ENCODE measurements at regions not wholly inside any gene's neighbourhood (a gene's known extent, or its start where the extent isn't known, plus 50 kb on each side); places are given as distances from the start of the nearest gene placed in this dataset.
"Not testable (repeated sequence)": the region's sequence is repeated elsewhere in the genome, so short reads cannot be mapped to it uniquely, and the experiment has no call there.

- no peak for DNase-seq
Observed at GRCh38 chr7:24138343-24138742, 145.6 kb upstream of the NPY start.

GRCh38 chr7:24140001-24140400 is 144.0 kb upstream of the NPY start:
- no peak for DNase-seq

- DNase-seq, result no peak
Observed at GRCh38 chr7:24141874-24142509, 142.0 kb upstream of the NPY start.

- no peak for DNase-seq
Observed at GRCh38 chr7:24143547-24143946, 140.4 kb upstream of the NPY start.

GRCh38 chr7:24151944-24152343 is 132.0 kb upstream of the NPY start:
- no peak for DNase-seq

DNA sequence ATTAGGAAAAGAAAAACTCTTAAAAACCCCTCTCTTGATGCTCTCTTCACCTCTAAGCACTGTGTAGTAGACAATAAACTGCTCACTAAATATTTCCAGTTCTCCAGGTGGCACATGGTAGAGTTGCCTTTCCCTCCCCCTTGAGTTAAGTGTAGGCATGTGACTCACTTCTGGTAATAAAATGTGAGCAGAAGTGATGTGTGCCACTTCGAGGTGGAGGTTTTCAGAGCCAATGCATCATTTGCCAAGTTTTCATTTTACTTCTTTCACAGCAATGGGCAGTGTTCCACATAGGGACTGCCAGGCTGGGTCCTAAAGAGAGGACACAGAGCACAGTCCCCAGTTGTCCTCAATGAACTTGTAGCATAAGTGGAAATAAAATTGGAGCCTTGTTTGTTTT is 131.6 kb upstream of the NPY start:
- no peak for DNase-seq

GRCh38 chr7:24152877-24153472 is 131.0 kb upstream of the NPY start:
- DNase-seq, result no peak

- no peak for DNase-seq
Observed at GRCh38 chr7:24157666-24158065, 126.3 kb upstream of the NPY start.

DNA sequence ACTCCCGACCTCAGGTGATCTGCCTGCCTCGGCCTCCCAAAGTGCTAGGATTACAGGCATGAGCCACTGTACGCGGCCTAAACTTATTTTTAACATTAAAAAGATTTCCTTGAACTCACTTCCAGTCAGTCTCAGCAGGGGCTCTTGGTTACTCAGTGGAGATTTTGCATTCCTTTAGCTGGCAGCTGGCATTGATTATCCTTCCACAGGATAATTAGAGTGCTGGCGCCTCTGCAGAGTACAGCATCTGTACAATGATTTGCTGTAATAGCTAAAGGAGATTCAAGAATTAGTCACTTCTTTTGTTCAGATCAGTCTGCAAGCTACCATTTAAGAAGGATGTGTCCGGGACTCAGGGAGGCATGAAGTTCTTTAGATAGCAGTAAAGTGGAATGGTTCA is 125.0 kb upstream of the NPY start:
- DNase-seq, result no peak

DNA sequence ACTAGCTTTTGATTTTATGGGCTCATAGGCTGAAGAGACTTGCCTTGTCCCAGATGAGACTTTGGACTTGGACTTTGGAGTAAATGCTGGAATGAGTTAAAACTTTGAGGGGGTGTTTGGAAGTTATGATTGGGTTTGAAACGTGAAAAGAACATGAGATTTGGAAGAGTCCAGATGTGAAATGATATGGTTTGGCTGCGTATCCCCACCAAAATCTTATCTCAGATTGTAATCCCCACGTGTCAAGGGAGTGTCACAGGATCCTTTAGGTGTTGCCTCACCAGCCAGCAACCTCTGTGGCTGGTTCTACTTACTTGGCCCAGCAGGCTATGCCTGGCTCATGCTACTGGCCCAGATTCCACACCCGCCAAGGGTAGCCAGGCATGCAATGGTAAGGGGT is 119.6 kb upstream of the NPY start:
- DNase-seq, result no peak

GRCh38 chr7:24169077-24169624 is 114.8 kb upstream of the NPY start:
- no peak for DNase-seq

- not testable (repeated sequence) for DNase-seq
Observed at GRCh38 chr7:24171951-24172350, 112.0 kb upstream of the NPY start.

- no peak for DNase-seq
Observed at GRCh38 chr7:24172856-24173255, 111.1 kb upstream of the NPY start.

DNA sequence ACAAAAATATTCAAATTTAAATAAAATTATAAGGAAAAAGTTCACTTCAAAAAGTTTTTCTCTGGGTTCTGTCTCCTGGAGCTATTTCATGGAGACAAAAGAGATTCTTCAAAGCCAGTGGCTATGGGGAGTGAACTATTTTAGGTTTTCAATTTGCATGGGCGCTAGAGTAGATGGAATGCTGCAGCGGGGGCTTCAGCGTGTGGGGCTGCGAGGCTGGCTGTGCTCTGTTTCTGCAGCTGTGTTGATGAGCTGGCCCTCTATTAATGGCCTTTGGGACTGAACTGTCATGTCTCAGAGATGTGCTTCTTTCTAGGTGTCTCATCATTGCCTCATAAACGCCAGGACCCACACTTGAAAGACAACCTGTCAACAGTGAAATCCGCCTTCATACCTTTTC is 108.4 kb upstream of the NPY start:
- DNase-seq, result no peak

DNA sequence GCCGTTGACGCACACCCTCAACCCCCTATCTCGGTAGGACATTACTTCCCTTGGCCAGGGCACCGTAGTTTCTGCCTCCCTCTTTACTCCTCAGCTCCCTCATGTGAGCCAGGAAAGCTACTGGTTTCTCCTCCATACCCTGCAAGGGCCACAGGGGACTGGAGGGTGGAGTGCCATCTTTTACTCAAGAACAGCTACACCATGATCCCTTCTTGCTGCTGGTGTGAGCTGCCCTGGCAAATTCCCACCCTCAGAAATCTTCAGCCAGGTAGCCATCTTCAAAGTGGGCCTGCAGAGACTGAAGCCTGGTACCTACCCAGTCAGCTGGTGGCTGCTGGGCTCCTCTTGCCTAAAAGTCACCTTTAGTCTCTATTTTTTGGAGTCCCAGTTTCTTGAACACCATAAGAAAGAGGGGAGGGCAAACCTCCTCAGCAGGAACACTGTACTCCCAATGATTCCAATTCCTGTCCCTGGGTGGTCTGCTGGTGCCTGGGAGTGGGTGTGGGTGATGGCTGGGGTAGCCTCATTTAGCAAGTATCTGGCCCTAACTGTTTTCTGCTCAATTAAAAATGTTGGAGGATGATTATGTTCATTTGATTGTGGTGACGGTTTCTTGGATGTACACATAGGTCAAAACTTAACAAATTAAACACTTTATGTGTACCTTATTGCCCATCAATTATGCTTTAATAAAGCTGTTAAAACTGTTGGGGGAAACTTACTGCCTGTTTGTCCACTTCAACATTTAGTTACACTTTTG is 105.0 kb upstream of the NPY start:
- no peak for DNase-seq

- no peak for DNase-seq
Observed at GRCh38 chr7:24191362-24191761, 92.6 kb upstream of the NPY start.

DNA sequence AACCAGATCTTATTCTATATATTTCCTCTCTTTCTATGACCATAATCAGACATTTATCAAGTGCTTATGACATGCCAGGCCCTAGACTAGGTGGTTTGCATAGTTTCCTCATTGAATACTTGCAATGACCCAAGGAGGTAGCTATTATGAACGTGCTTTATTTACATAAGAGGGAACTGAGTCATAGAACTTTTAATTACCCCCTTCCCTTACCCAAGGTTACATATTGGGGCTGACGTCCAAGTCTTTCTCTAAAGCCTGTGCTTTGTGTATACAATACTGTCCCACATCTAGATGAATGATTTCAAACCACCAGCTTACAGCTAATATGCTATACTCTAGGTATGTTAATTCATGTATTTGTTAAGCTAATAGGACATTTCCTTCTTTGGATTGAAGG is 91.9 kb upstream of the NPY start:
- no peak for DNase-seq

DNA sequence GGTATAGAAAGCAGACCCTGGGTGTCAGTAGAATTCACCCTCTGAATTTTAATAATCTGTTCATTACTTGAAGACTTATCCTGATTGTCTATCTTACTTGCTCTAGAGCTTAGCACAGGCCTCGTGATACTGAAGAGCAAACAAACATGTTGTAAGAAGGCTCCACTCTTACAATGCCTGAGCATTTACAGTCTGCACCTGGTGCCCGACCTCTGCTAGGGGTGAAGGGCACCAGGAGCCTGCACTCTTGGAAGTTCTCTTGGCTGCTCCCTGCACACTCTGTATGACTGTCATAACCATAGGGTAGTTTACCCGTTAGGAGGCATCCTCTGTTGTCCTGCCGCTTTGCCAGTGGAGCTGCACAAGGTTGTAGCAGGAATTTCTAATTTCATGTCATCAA is 91.3 kb upstream of the NPY start:
- DNase-seq, result no peak

- DNase-seq, result no peak
Observed at GRCh38 chr7:24197852-24198251, 86.1 kb upstream of the NPY start.

DNA sequence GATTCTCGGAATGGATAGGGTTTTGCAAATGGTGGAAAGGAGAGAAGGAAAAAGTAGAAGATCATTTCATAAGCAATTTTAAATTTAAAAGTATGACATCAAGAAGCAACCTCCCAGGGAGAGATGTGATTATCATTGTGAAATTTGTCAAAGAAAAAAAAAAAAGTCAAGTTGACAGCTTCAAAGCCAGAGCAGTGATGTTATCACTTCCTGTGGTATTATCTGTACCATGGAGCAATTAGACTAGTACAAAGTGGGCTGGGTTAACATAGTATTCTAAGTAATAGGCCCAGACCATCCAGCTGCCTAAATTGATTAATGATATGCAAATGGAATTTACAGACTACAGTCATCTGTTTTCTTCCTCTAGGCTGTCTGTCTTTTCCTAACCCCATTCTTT is 84.0 kb upstream of the NPY start:
- peak in 2 of 5 experiments; percentile 17 to 78 for DNase-seq

DNA sequence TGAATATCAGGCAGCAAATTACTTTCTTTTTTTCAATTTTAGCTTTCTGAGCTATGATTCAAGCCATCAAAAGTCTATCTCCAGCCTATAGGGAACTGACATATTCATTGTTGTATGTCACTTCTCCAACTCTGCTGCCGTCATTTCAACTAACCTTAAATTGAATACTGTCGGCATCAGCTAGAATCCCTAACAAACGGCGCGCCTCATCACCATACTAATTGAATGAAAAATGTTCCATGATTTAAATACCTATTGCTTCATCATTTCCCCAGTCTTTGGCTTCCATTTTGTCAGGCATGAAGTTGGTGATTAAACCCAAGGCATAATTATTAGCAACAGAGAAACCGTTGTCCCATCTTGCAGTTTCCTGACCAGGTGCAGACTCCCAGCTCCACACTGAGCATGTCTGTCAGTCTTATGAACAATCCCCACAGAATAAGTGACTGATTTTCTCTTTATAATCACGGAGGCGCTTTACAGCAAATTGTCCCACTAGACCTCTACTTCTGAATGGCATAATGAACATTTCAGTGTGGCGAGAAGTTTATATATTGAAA is 83.5 kb upstream of the NPY start:
- DNase-seq, result no peak

DNA sequence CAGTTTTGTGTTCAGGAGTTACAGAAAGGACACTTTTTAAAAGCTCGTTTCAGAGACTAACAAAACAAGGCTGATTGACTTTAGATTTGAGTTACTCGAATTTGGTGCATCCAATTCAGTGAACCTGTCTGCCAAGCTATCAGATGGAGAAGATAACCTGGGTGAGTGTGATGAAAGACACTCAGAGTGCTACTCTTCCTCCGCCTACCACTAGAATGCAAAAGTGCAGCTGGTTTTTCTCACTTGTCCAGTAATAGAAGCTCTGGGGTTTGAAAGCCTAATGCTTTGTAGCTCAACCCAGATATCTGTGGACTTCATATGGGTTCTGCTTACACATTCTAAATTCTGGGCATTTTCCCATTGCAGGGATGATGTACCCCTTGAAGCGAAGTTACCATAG is 82.8 kb upstream of the NPY start:
- DNase-seq, result peak in 1 of 5 experiments; percentile 50

DNA sequence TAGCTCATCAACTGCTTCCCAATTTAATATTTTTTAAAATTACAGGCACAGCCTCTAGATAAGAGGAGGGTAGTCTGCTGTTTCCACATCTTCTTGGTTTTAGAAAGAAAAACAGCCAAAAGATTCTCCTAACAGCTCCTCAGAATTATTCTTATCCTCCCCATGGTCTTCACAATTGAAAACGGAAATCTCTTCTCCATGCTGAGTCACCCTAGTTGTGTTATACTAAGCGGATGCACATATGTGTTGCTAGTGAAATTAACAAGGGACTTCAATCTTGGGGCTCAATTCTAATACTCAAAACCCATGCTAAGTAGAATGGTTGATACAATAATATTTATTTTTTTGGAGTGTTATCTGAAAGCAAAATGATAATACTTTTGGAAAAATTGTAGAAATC is 71.9 kb upstream of the NPY start:
- no peak for DNase-seq

- no peak for DNase-seq
Observed at GRCh38 chr7:24213311-24213710, 70.7 kb upstream of the NPY start.

All from T-helper 2 cell (primary cell).